Pancreas (tissue), 10 donors: ENCODE measurements at regions not wholly inside any gene's neighbourhood (a gene's known extent, or its start where the extent isn't known, plus 50 kb on each side); places are given as distances from the start of the nearest gene placed in this dataset.

ENCODE experiments used
- ATAC-seq, 4 donors: fragments of 200-7000 bp; cut with Tn5 transposase; one replicate each; pipeline versions ENCODE4 v1.8.0 to v1.9.1; 2020; ENCODE audit warnings: mild to moderate bottlenecking in 4 of 4, moderate library complexity in 4 of 4
- DNase-seq, 6 donors: peaks; one replicate each; pipeline ENCODE4 v3.0.0-alpha.2; 2020
- FAIRE-seq: peaks from 2 replicates; lab custom pipeline; 2012; peaks lifted over from hg19 to GRCh38; lab: Jason Lieb, UNC
- H3K27ac ChIP-seq, 4 donors: fragments of 200-600 bp; sonication (generic); 1 replicate in 3 of 4; 2 replicates in 1 of 4; pipeline versions ENCODE4 v1.5.0 to v1.8.0; 2020
- H3K27me3 ChIP-seq, 4 donors: fragments of 200-600 bp; one replicate each; pipeline ENCODE4 v1.8.0; 2021
- H3K36me3 ChIP-seq, 3 donors: fragments of 200-600 bp; sonication (generic) in 1 of 3; one replicate each; pipeline versions ENCODE4 v1.5.0 to v1.8.0; 2020 to 2021
- H3K4me1 ChIP-seq, 3 donors: fragments of 200-600 bp; one replicate each; pipeline ENCODE4 v1.8.0; 2021
- H3K4me3 ChIP-seq, 4 donors: fragments of 200-600 bp; sonication (generic) in 2 of 4; one replicate each; pipeline versions ENCODE4 v1.5.0 to v1.8.0; 2020 to 2021
- H3K9me3 ChIP-seq, 4 donors: fragments of 200-600 bp; one replicate each; pipeline ENCODE4 v1.8.0; 2021
- WGBS, 2 donors: extraction: QIAGEN DNeasy Blood & Tissue Kit; methylation state at CpG; one replicate each; pipeline ENCODE4 v1.1.7; 2013; 5-methylcytosine and 5-hydroxymethylcytosine counted together
- intact Hi-C, 3 donors: fragments of 100-400 bp; cut with DNase I; formaldehyde crosslinking; loops; one replicate each; pipeline versions ENCODE4 v1.11.1 to v1.14.2; 2022
- TF ChIP-seq, protein P1 (sequence below), 4 donors: fragments of 200-600 bp; sonication (generic) in 3 of 4; IDR thresholded peaks; one replicate each; pipeline versions ENCODE4 v1.5.0 to v1.8.0; 2021; ENCODE audit warnings: antibody characterized with exemption in 4 of 4
- donor health status: healthy with polysubstance abuse.
- donor health status: DM: no; HTN: no; CAD: no; lungs with moderate emphysema.
- donor health status: DM: no; HTN: no; CAD: no.
- donor health status: control.
- donor health status: control.
- donor health status: Bipolar disorder and iron deficiency.
- donor health status: DM: yes; HTN: yes; CAD: no.
- donor health status: DM: no; HTN: no; CAD: no.
- donor health status: DM: no; HTN: no; CAD: no.
- donor health status: DM: yes; HTN: yes; CAD: no.

GRCh38 chr1:229031481-229032341 lies 239.2 kb upstream of the RAB4A start:
- TF ChIP-seq, protein P1, sequence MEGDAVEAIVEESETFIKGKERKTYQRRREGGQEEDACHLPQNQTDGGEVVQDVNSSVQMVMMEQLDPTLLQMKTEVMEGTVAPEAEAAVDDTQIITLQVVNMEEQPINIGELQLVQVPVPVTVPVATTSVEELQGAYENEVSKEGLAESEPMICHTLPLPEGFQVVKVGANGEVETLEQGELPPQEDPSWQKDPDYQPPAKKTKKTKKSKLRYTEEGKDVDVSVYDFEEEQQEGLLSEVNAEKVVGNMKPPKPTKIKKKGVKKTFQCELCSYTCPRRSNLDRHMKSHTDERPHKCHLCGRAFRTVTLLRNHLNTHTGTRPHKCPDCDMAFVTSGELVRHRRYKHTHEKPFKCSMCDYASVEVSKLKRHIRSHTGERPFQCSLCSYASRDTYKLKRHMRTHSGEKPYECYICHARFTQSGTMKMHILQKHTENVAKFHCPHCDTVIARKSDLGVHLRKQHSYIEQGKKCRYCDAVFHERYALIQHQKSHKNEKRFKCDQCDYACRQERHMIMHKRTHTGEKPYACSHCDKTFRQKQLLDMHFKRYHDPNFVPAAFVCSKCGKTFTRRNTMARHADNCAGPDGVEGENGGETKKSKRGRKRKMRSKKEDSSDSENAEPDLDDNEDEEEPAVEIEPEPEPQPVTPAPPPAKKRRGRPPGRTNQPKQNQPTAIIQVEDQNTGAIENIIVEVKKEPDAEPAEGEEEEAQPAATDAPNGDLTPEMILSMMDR (IDR thresholded peaks at IDR 0.05): no peak
- peaks cover 0 to 13% (median 9%) of the 10 kb centered on the region in 3 donors for H3K4me1 ChIP-seq
- no peak overlapping the region for H3K4me3 ChIP-seq
- intact Hi-C loops: no loop called here
- WGBS, 2 donors: 78 to 82% methylated on average over 12 of the region's 12 CpGs
- no peak overlapping the region for H3K27ac ChIP-seq
- DNase-seq (peak in 3 of 6 donors; percentile 28 to 53 (median 30)), ATAC-seq (peak; percentile 37 to 72 (median 54)), FAIRE-seq (no peak)
- H3K27me3 ChIP-seq: no peaks in the 10 kb centered on the region
- H3K36me3 ChIP-seq: no peaks in the 10 kb centered on the region
- H3K9me3 ChIP-seq: no peaks in the 10 kb centered on the region

DNA sequence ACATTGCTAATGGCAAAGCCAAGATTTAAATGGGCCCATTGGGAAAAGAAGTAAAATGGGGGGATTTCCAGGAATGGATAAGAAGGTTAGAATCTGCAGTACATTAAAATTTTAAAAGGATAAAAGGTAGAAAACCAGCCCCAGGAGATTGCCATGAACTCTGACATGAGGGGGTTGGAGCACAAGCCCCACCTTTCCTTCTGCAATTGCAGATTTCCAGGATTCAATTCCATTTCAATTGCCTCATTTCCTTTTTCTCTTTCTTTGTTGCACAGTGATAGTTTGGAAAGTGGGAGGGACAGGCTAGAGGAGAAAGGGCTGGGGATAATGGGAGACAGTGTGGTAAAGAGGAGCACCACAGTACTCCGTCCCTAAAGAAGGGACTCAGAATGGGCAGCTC lies 238.5 kb upstream of the RAB4A start:
- no peak overlapping the region for H3K4me3 ChIP-seq
- 86 to 100% methylated on average over 1 of the region's 1 CpG for WGBS, 2 donors
- no peaks in the 10 kb centered on the region for H3K9me3 ChIP-seq
- H3K27ac ChIP-seq: no peak overlapping the region
- FAIRE-seq: no peak
- ATAC-seq: no peak
- DNase-seq: no peak
- TF ChIP-seq, protein P1 (IDR thresholded peaks at IDR 0.05): no peak
- H3K36me3 ChIP-seq: no peaks in the 10 kb centered on the region
- peaks cover 0 to 13% (median 9%) of the 10 kb centered on the region in 3 donors for H3K4me1 ChIP-seq
- no peaks in the 10 kb centered on the region for H3K27me3 ChIP-seq
- intact Hi-C loops: no loop called here

DNA sequence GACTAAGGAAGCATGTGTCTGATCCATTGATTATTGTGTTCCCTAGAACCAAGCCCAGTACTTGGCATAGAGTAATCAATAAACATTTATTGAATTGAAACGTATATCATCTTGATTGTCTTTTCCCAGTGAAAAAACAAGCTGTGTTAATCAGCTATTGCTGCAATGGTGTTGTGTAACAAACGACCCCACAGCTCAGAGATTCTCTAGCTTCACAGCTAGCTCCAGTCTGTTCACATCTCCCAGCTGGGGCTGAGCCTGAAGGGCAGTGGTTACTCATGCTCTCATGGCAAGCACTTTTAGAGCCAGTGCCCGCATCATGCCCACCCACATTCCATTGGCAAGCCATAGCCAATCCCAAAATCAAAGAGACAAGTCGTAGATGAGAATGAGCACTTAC lies 237.4 kb upstream of the RAB4A start:
- Histone ChIP-seq H3K4me3 (no peak overlapping the region), H3K27me3 (no peaks in the 10 kb centered on the region), H3K9me3 (no peaks in the 10 kb centered on the region), H3K27ac (no peak overlapping the region), H3K4me1 (peaks cover 0 to 13% (median 9%) of the 10 kb centered on the region in 3 donors), H3K36me3 (no peaks in the 10 kb centered on the region)
- TF ChIP-seq, protein P1 (IDR thresholded peaks at IDR 0.05): no peak
- intact Hi-C loops: no loop called here
- no peak for DNase-seq
- 70 to 80% methylated on average over 4 of the region's 4 CpGs for WGBS, 2 donors
- ATAC-seq: no peak
- no peak for FAIRE-seq

DNA sequence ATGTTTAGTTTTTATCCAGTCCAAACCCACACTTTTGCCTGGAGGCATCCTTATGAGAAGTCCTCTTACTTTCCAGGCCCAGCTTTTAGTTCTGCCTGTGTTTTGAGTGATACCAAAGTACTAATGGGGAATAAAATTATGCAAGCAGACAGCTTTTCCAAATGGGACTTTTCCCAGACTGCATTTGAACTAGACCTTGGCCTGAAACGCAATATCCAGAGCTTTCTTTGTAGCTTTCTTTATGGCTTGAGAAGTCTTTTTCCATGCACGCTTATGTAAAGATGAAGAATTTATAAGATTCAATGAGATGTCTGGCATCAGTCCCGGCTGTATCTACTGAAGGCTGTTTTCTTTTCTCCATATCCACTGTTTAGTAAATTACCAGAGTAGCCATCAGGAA lies 236.6 kb upstream of the RAB4A start:
- Histone ChIP-seq H3K9me3 (no peaks in the 10 kb centered on the region), H3K36me3 (no peaks in the 10 kb centered on the region), H3K4me1 (peaks cover 0 to 13% (median 9%) of the 10 kb centered on the region in 3 donors), H3K27ac (no peak overlapping the region), H3K4me3 (no peak overlapping the region), H3K27me3 (no peaks in the 10 kb centered on the region)
- ATAC-seq: no peak
- intact Hi-C loops: no loop called here
- TF ChIP-seq, protein P1 (IDR thresholded peaks at IDR 0.05): no peak
- DNase-seq: no peak
- no peak for FAIRE-seq
- 52 to 62% methylated on average over 3 of the region's 3 CpGs for WGBS, 2 donors
